ENCODE measurements at regions not wholly inside any gene's neighbourhood (a gene's known extent, or its start where the extent isn't known, plus 50 kb on each side); places are given as distances from the start of the nearest gene placed in this dataset.

- no peaks in the 10 kb centered on the region for H3K9me3 ChIP-seq (ENCODE audit: control insufficient read depth, insufficient read depth, low read depth, low read length)
- H3K4me3 ChIP-seq (replicated peaks in 1 of 4; ENCODE audit: control extremely low read depth in 1 of 4, insufficient read depth in 1 of 4, low read depth in 3 of 4, low read length in 4 of 4): no peak overlapping the region
- H3K27ac ChIP-seq (ENCODE audit: insufficient read depth, low read length): no peak overlapping the region
- no peak overlapping the region for H3K4me2 ChIP-seq (ENCODE audit: extremely low read depth, insufficient read depth, low read length)
- no peaks in the 10 kb centered on the region for H3K79me2 ChIP-seq (ENCODE audit: control insufficient read depth, insufficient read depth, low read length)
- H3K27me3 ChIP-seq (ENCODE audit: control insufficient read depth, insufficient read depth, low read length): peaks cover 9% of the 10 kb centered on the region
- H2AFZ ChIP-seq (ENCODE audit: low read length): no peak overlapping the region
- no peaks in the 10 kb centered on the region for H3K4me1 ChIP-seq (ENCODE audit: control insufficient read depth, extremely low read depth, insufficient read depth, low read length)
- DNase-seq (ENCODE audit: low read depth in 2 of 2): no peak
- no peaks in the 10 kb centered on the region for H3K36me3 ChIP-seq (ENCODE audit: control insufficient read depth, insufficient read depth, low read length)
- no peaks in the 10 kb centered on the region for H4K20me1 ChIP-seq (ENCODE audit: control insufficient read depth, extremely low read depth, insufficient read depth, low read length)
- H3K9ac ChIP-seq (ENCODE audit: insufficient read depth, low read length): no peak overlapping the region
- no peak for TF ChIP-seq EZH2 (IDR thresholded peaks at IDR 0.05; ENCODE audit: low read length, missing control alignments)
- TF ChIP-seq, protein P1, sequence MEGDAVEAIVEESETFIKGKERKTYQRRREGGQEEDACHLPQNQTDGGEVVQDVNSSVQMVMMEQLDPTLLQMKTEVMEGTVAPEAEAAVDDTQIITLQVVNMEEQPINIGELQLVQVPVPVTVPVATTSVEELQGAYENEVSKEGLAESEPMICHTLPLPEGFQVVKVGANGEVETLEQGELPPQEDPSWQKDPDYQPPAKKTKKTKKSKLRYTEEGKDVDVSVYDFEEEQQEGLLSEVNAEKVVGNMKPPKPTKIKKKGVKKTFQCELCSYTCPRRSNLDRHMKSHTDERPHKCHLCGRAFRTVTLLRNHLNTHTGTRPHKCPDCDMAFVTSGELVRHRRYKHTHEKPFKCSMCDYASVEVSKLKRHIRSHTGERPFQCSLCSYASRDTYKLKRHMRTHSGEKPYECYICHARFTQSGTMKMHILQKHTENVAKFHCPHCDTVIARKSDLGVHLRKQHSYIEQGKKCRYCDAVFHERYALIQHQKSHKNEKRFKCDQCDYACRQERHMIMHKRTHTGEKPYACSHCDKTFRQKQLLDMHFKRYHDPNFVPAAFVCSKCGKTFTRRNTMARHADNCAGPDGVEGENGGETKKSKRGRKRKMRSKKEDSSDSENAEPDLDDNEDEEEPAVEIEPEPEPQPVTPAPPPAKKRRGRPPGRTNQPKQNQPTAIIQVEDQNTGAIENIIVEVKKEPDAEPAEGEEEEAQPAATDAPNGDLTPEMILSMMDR (conservative IDR thresholded peaks at IDR 0.05 in 1 of 2, IDR thresholded peaks at IDR 0.05 in 1 of 2; ENCODE audit: low read depth in 1 of 2, low read length in 2 of 2): no peak
These were observed 112.0 kb downstream of the NPIPB5 start for GRCh38 chr16:22622703-22623102.

DNA sequence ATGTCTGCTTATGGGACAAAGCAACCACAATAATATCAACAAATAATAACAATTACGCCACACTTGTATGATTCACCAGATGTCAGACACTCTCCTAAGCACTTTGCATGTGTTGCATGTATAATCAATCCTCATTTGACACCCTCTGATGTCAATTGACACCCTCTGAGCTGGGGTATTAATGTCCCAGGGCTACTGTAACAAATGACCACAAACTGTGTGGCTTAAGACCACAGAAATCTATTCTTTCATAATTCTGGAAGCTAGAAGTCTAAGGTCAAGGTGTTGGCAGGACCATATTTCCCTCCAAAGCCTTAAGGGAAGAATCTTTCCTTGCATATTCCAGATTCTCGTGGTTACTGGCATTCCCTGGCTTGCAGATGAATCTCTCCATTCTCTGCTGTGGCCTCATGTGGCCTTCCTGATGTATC lies 112.7 kb downstream of the NPIPB5 start:
- Histone ChIP-seq H2AFZ (ENCODE audit: low read length) (no peak overlapping the region), H3K9me3 (ENCODE audit: control insufficient read depth, insufficient read depth, low read depth, low read length) (no peaks in the 10 kb centered on the region), H3K79me2 (ENCODE audit: control insufficient read depth, insufficient read depth, low read length) (no peaks in the 10 kb centered on the region), H3K36me3 (ENCODE audit: control insufficient read depth, insufficient read depth, low read length) (no peaks in the 10 kb centered on the region), H3K27ac (ENCODE audit: insufficient read depth, low read length) (no peak overlapping the region), H3K4me2 (ENCODE audit: extremely low read depth, insufficient read depth, low read length) (no peak overlapping the region), H3K27me3 (ENCODE audit: control insufficient read depth, insufficient read depth, low read length) (peaks cover 9% of the 10 kb centered on the region), H3K4me3 (replicated peaks in 1 of 4; ENCODE audit: control extremely low read depth in 1 of 4, insufficient read depth in 1 of 4, low read depth in 3 of 4, low read length in 4 of 4) (no peak overlapping the region), H4K20me1 (ENCODE audit: control insufficient read depth, extremely low read depth, insufficient read depth, low read length) (no peaks in the 10 kb centered on the region), H3K4me1 (ENCODE audit: control insufficient read depth, extremely low read depth, insufficient read depth, low read length) (no peaks in the 10 kb centered on the region), H3K9ac (ENCODE audit: insufficient read depth, low read length) (no peak overlapping the region)
- TF ChIP-seq, protein P1 (conservative IDR thresholded peaks at IDR 0.05 in 1 of 2, IDR thresholded peaks at IDR 0.05 in 1 of 2; ENCODE audit: low read depth in 1 of 2, low read length in 2 of 2): no peak
- no peak for TF ChIP-seq EZH2 (IDR thresholded peaks at IDR 0.05; ENCODE audit: low read length, missing control alignments)
- peak; percentile 48 to 83 for DNase-seq (ENCODE audit: low read depth in 2 of 2)

DNA sequence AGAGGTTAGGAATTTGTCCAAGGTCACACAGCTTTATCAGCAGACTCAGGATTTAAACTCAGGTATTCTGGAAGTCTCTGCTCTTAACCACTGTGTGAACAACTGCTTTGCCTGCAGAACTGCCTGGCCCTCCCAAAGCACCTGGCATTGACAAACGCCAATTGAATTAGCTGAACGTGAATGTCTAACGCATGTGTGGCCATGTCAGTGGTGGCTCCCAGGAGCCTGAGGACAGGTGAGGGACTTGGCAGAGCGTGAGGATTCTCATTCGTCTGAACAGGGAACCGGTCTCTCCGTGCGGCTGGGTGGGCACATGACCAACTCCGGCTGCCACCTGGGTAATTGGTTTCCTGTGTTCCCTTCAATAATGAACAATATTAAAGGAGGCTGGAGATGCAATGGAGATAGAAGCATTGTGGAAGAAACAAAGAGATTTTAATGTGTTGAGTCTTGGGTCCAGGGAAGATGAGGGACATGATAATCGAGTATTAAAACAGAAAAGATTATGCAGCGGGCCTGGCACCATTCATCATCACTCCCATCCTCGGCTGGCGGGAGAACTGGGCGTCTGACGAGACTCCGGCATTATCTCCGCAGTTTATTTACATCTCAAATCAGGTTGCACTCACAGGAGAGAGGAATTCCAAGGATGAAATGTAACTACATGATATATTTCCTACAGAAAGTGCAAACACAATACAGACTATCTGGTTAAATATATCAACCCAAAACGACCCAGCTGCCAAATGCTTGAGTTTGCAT lies 113.5 kb downstream of the NPIPB5 start:
- Histone ChIP-seq H3K27me3 (ENCODE audit: control insufficient read depth, insufficient read depth, low read length) (peaks cover 9% of the 10 kb centered on the region), H3K4me3 (replicated peaks in 1 of 4; ENCODE audit: control extremely low read depth in 1 of 4, insufficient read depth in 1 of 4, low read depth in 3 of 4, low read length in 4 of 4) (no peak overlapping the region), H3K4me2 (ENCODE audit: extremely low read depth, insufficient read depth, low read length) (no peak overlapping the region), H3K9me3 (ENCODE audit: control insufficient read depth, insufficient read depth, low read depth, low read length) (no peaks in the 10 kb centered on the region), H3K36me3 (ENCODE audit: control insufficient read depth, insufficient read depth, low read length) (no peaks in the 10 kb centered on the region), H2AFZ (ENCODE audit: low read length) (no peak overlapping the region), H4K20me1 (ENCODE audit: control insufficient read depth, extremely low read depth, insufficient read depth, low read length) (no peaks in the 10 kb centered on the region), H3K9ac (ENCODE audit: insufficient read depth, low read length) (no peak overlapping the region), H3K4me1 (ENCODE audit: control insufficient read depth, extremely low read depth, insufficient read depth, low read length) (no peaks in the 10 kb centered on the region), H3K79me2 (ENCODE audit: control insufficient read depth, insufficient read depth, low read length) (no peaks in the 10 kb centered on the region), H3K27ac (ENCODE audit: insufficient read depth, low read length) (no peak overlapping the region)
- TF ChIP-seq EZH2 (IDR thresholded peaks at IDR 0.05; ENCODE audit: low read length, missing control alignments): no peak
- TF ChIP-seq, protein P1 (conservative IDR thresholded peaks at IDR 0.05 in 1 of 2, IDR thresholded peaks at IDR 0.05 in 1 of 2; ENCODE audit: low read depth in 1 of 2, low read length in 2 of 2): no peak
- no peak for DNase-seq (ENCODE audit: low read depth in 2 of 2)
